GM10266 (cell line): ENCODE measurements at regions not wholly inside any gene's neighbourhood (a gene's known extent, or its start where the extent isn't known, plus 50 kb on each side); places are given as distances from the start of the nearest gene placed in this dataset.

ENCODE experiments used
- DNase-seq: peaks from one replicate; pipeline ENCODE4 v3.0.0; 2012; ENCODE audit errors: extremely low spot score
- TF ChIP-seq, protein P1 (sequence below): IDR thresholded peaks from 2 replicates; pipeline ENCODE4 v1.5.1; 2012; ENCODE audit warnings: mild to moderate bottlenecking, low read depth; ENCODE audit not compliant: control insufficient read depth, insufficient read depth; ENCODE audit errors: missing control alignments

DNA sequence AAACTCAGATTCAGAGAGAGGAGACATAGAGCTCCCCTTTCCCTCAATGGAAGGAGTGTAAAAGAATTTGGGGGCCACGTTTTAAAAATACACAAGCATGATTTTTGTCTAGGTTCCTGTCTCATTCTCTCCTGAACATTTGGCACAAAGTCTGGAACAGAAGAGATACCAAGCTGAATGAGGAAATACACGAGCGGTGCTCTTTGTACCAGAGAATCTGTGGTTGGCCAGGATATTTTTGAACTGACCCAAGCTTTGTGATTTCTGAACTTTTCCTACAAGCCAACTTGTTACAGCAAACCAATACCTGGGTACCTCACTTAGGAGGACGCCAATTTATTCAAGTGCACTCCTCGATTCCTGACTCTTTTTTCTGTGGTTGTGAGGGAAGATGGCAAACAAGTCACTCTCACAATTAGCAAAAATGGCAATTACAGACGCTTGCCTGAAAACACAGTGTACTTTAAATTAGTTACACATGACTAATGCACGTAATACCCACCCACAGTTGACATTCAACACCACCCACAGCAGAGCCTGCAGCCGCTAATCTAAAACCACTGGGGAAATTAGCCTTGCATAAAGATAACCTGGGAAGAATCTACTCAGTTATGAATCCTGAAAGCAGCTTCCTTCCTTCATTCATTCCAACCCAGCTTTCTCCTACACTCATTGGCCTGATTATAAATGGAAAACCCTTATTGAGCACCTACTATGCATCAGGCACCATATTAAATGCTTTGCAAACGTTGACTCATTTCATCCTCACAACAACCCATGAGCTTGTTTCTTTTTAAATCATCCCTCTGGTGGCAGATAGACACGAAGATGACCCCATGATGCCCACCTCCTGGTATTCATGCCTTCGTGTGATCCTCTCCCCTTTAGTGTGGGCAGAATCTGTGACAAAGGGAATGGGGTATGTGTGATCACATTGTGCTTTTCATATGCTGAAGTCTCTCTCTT, 293.5 kb downstream of the KBTBD8 start:
- peak; percentile 12 for DNase-seq
- TF ChIP-seq, protein P1, sequence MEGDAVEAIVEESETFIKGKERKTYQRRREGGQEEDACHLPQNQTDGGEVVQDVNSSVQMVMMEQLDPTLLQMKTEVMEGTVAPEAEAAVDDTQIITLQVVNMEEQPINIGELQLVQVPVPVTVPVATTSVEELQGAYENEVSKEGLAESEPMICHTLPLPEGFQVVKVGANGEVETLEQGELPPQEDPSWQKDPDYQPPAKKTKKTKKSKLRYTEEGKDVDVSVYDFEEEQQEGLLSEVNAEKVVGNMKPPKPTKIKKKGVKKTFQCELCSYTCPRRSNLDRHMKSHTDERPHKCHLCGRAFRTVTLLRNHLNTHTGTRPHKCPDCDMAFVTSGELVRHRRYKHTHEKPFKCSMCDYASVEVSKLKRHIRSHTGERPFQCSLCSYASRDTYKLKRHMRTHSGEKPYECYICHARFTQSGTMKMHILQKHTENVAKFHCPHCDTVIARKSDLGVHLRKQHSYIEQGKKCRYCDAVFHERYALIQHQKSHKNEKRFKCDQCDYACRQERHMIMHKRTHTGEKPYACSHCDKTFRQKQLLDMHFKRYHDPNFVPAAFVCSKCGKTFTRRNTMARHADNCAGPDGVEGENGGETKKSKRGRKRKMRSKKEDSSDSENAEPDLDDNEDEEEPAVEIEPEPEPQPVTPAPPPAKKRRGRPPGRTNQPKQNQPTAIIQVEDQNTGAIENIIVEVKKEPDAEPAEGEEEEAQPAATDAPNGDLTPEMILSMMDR = no peak

DNA sequence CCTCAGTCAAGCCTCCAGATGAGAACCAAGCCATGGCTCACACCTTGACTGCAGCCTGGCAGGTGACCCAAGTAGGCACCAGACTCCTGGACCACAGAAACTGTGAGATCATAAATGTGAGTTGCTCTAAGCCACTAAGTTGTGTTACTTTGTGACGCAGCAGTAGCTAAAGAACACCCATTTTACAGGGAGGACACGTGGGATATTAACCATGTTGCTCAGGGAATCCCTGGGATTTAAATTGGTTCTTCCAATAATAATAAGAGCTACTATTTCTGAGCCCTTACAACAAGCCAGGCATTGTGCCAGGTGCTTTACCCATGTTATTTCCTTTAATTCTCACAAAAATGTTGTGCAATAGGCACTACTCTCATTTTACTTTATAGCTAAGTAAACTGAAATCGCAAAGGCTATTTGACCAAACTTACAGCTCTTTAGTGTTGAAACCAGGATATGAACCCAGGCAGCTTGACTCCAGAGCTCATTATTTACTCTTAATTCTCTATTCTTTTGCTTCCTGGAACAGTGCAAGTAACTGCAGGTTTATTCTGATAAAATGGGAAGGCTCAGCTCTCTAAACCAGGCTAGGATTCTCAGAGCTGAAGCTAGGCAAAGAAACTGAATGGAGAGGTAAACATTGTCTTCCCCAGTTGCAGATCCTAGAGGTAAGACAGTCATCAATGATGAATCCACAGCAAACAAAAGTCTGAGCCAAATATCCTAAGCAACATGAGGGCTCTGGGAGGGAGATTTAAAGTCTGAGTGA, 294.4 kb downstream of the KBTBD8 start:
- DNase-seq = no peak
- TF ChIP-seq, protein P1 = no peak

DNA sequence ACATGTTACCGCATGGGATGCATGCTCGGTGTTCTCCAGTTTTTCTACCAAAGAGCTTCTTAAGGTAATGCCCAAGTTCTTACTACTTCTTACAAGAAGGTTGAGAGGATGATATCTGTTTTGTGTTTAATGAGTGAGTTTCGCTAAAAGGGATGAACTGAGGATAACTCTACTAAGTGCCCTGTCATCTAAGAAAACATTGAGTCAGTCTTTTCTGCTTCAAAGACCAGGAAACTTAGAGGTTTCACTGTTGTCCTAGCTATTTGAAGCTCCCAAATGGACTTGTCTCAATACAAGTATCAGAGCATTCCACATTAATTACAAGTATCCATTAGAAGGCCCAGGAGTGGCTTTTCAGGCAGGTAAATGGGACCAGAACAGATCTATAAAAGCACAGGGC, 296.2 kb downstream of the KBTBD8 start:
- DNase-seq = no peak
- TF ChIP-seq, protein P1 = no peak

DNA sequence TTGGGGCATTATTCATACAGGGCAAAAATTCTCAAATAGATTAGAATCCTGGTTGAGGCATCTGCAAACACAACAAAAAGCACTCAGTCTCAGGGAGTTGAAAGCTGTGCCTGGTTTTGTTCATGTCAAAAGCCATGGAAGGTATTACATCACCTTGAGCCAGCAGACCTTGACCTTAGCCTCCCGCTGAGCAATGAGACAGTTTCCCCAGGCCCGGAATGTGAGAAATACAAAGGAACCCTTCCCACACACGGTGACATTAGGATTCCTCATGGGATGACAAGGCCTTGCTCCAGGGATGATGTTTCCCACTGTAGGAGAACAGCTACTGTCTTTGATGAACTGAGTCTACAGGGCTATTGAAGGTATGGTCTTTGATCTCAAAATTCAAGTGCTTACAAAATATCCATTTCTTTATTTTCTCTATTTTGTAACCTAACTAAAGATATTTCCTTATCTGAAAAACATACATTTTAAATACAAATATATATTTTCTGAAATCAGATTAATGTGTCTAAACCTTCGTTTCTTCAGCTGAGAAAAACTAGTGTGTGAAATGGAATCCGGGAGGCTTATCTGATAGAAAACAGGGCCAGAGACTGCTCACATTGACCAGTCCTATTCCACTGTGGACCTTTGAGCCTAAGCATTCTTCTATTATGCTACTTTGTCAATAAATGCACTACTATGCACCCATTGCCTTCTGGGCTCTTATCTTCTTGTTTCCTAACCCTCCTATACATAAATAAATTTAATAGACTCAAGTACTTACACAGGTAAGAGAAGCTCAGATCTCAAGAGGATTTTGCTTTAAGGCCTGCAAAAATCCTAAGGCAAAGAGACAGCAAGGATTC, 298.2 kb downstream of the KBTBD8 start:
- TF ChIP-seq, protein P1 = no peak
- no peak for DNase-seq

DNA sequence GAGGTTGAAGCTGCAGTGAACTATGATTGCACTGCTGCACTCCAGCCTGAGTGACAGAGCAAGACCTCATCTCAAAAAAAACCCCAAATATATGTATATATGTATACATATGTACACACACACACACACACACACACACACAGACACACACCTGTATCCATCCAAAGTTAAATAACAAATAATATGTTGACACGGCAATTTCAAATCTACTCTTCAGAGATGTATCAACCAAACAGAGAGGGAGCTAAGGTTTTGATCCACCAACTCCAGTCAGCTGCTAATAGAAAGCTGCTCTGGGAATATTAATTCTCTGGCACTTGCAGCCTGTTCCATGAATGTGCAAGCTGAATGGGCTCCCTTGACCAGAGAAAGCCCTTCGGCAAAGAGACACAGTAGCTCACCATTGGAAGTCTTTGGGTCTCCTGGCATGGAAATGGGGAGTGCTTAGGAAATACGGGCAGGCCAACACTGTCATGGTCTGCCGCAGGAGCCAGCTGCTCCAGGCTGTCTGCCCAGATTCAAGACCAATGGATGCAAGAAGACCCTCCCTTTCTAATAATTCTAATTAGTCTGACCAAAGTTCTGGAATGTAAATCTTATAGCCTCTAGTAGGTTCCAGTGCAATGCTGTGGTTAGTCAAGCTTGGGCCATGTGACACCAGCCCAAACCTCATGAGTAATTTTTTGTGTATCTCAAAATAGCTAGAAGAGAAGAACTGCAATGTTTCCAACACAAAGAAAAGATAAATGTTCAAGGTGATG, 299.8 kb downstream of the KBTBD8 start:
- DNase-seq = no peak
- TF ChIP-seq, protein P1 = no peak

DNA sequence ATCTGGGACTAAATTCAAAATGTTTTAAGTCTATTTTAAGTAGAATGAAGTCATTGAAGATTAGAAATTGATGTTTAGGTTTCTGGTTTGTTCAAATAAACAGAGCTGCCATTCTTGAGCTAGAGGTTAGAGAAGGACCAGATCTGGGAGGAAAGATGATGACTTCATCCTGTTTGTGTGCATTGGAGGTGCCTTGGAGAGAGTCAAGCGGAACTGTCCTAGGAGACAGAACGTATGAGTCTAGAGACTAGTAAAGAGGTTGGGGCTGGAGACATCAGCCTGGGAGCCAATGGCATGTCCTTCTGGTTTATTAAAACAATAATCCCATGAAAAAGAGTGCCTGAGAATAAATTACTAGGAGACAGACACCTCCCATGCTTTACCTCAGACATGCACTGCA, 303.4 kb downstream of the KBTBD8 start:
- no peak for DNase-seq
- TF ChIP-seq, protein P1 = no peak
